Neural cell (in vitro differentiated cells): ENCODE measurements at regions not wholly inside any gene's neighbourhood (a gene's known extent, or its start where the extent isn't known, plus 50 kb on each side); places are given as distances from the start of the nearest gene placed in this dataset.

Experiments used
- EP300 ChIP-seq: fragments of 450-650 bp; conservative IDR thresholded peaks from 2 replicates; pipeline ENCODE4 v1.6.1; 2014; ENCODE audit warnings: antibody characterized with exemption, mild to moderate bottlenecking, moderate library complexity; ENCODE audit not compliant: poor library complexity, severe bottlenecking
- EZH2 ChIP-seq: fragments of 200-600, 300-800 bp; shearing (Covaris generic), sonication (generic); IDR thresholded peaks from 2 replicates; pipeline ENCODE4 v1.6.1; 2014; ENCODE audit warnings: antibody characterized with exemption, low read length, borderline replicate concordance, mild to moderate bottlenecking; ENCODE audit not compliant: insufficient read depth, poor library complexity, severe bottlenecking
- POLR2AphosphoS5 ChIP-seq: IDR thresholded peaks from 2 replicates; pipeline ENCODE4 v1.6.1; 2012
- TAF1 ChIP-seq: IDR thresholded peaks from 2 replicates; pipeline ENCODE4 v1.6.1; 2012; ENCODE audit warnings: low read depth
- TF ChIP-seq, protein P1 (sequence below): fragments of 450-650 bp; IDR thresholded peaks from 2 replicates; pipeline ENCODE4 v1.5.1; 2014; ENCODE audit warnings: antibody characterized with exemption, mild to moderate bottlenecking, moderate library complexity; ENCODE audit not compliant: poor library complexity, severe bottlenecking
- TF ChIP-seq, protein P2 (sequence below): IDR thresholded peaks from 2 replicates; pipeline ENCODE4 v1.6.1; 2012; ENCODE audit warnings: borderline replicate concordance

DNA sequence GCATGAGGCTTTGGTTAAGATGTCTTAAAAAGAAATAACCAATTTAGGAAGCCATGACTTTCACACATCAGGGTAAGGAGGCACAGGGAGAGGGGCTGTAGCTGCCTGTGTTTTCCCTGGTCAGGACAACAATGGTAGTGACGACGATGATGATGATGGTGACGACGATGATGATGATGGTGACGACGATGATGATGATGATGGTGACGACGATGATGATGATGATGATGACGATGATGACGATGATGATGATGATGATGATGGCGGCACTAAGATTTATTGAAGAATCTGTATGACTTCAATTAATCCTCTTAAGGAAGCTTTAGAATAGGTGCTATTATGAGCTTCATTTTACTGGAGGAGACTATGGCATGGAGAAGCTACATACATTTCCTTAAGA is 284.1 kb upstream of the TNRC6C start:
- TF ChIP-seq, protein P1, sequence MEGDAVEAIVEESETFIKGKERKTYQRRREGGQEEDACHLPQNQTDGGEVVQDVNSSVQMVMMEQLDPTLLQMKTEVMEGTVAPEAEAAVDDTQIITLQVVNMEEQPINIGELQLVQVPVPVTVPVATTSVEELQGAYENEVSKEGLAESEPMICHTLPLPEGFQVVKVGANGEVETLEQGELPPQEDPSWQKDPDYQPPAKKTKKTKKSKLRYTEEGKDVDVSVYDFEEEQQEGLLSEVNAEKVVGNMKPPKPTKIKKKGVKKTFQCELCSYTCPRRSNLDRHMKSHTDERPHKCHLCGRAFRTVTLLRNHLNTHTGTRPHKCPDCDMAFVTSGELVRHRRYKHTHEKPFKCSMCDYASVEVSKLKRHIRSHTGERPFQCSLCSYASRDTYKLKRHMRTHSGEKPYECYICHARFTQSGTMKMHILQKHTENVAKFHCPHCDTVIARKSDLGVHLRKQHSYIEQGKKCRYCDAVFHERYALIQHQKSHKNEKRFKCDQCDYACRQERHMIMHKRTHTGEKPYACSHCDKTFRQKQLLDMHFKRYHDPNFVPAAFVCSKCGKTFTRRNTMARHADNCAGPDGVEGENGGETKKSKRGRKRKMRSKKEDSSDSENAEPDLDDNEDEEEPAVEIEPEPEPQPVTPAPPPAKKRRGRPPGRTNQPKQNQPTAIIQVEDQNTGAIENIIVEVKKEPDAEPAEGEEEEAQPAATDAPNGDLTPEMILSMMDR, result no peak
- TF ChIP-seq, protein P2, sequence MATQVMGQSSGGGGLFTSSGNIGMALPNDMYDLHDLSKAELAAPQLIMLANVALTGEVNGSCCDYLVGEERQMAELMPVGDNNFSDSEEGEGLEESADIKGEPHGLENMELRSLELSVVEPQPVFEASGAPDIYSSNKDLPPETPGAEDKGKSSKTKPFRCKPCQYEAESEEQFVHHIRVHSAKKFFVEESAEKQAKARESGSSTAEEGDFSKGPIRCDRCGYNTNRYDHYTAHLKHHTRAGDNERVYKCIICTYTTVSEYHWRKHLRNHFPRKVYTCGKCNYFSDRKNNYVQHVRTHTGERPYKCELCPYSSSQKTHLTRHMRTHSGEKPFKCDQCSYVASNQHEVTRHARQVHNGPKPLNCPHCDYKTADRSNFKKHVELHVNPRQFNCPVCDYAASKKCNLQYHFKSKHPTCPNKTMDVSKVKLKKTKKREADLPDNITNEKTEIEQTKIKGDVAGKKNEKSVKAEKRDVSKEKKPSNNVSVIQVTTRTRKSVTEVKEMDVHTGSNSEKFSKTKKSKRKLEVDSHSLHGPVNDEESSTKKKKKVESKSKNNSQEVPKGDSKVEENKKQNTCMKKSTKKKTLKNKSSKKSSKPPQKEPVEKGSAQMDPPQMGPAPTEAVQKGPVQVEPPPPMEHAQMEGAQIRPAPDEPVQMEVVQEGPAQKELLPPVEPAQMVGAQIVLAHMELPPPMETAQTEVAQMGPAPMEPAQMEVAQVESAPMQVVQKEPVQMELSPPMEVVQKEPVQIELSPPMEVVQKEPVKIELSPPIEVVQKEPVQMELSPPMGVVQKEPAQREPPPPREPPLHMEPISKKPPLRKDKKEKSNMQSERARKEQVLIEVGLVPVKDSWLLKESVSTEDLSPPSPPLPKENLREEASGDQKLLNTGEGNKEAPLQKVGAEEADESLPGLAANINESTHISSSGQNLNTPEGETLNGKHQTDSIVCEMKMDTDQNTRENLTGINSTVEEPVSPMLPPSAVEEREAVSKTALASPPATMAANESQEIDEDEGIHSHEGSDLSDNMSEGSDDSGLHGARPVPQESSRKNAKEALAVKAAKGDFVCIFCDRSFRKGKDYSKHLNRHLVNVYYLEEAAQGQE, result no peak
- no peak for TF ChIP-seq TAF1
- no peak for TF ChIP-seq EP300
- no peak for TF ChIP-seq EZH2
- TF ChIP-seq POLR2AphosphoS5, result no peak
